H1 (cell line): ENCODE measurements at regions not wholly inside any gene's neighbourhood (a gene's known extent, or its start where the extent isn't known, plus 50 kb on each side); places are given as distances from the start of the nearest gene placed in this dataset.

ENCODE experiments used
- CTCF ChIA-PET: fragments of 300-600 bp; sonication (Branson Sonifier 250); formaldehyde crosslinking; loops from one replicate; lab custom pipeline; 2021; ENCODE audit not compliant: partially characterized antibody; lab: Charles Lee
- POLR2A ChIA-PET: fragments of 300-600 bp; sonication (Branson Sonifier 250); formaldehyde crosslinking; loops from one replicate; lab custom pipeline; 2021; ENCODE audit warnings: inconsistent platforms; ENCODE audit not compliant: partially characterized antibody; lab: Charles Lee
- DNase-seq, 2 experiments: peaks; one replicate each; pipeline versions ENCODE4 v3.0.0 to v3.0.0-alpha.2; 2010 to 2022; ENCODE audit warnings: low spot score in 2 of 2, low read depth in 1 of 2, mixed read lengths in 1 of 2
- FAIRE-seq: peaks from 2 replicates; lab custom pipeline; 2011; peaks lifted over from hg19 to GRCh38; lab: Jason Lieb, UNC
- H2AFZ ChIP-seq: 2 replicates; pipeline ENCODE4 v1.8.1; 2012; ENCODE audit warnings: low read length, inconsistent platforms
- H2AK5ac ChIP-seq: 2 replicates; pipeline ENCODE4 v1.6.1; 2013; ENCODE audit warnings: low read depth, low read length
- H2BK120ac ChIP-seq: replicated peaks from 2 replicates; pipeline ENCODE3; 2013; ENCODE audit warnings: low read depth, low read length, inconsistent platforms
- H2BK12ac ChIP-seq: 2 replicates; pipeline ENCODE4 v1.6.1; 2013; ENCODE audit warnings: low read depth, low read length
- H2BK15ac ChIP-seq: 2 replicates; pipeline ENCODE4 v1.6.1; 2013; ENCODE audit warnings: low read length
- H2BK20ac ChIP-seq: 2 replicates; pipeline ENCODE4 v1.6.1; 2013; ENCODE audit warnings: low read length
- H2BK5ac ChIP-seq: 2 replicates; pipeline ENCODE4 v1.6.1; 2013; ENCODE audit warnings: low read depth, low read length
- H3K14ac ChIP-seq: 2 replicates; pipeline ENCODE4 v1.6.1; 2013; ENCODE audit warnings: inconsistent platforms; ENCODE audit not compliant: insufficient read length
- H3K18ac ChIP-seq: 2 replicates; pipeline ENCODE4 v1.6.1; 2013; ENCODE audit warnings: low read length; ENCODE audit errors: extremely low read depth
- H3K23ac ChIP-seq: 2 replicates; pipeline ENCODE4 v1.6.1; 2013; ENCODE audit warnings: inconsistent platforms; ENCODE audit not compliant: insufficient read length
- H3K23me2 ChIP-seq: 2 replicates; pipeline ENCODE4 v1.6.1; 2013; ENCODE audit warnings: low read depth, low read length
- H3K27ac ChIP-seq: 2 replicates; pipeline ENCODE4 v1.6.1; 2011; ENCODE audit warnings: low read depth, low read length, inconsistent platforms
- H3K27me3 ChIP-seq, 4 experiments: replicated peaks in 1 of 4; 1 replicate in 1 of 4; 2 replicates in 3 of 4; pipeline versions ENCODE4 v1.6.1 to v1.8.1; 2011 to 2013; ENCODE audit warnings: low read length in 3 of 4, mild to moderate bottlenecking in 3 of 4, inconsistent platforms in 2 of 4, mixed read lengths in 2 of 4, moderate library complexity in 1 of 4; ENCODE audit not compliant: control insufficient read depth in 3 of 4, insufficient read depth in 3 of 4; ENCODE audit errors: extremely low read depth in 1 of 4
- H3K36me3 ChIP-seq, 4 experiments: 2 replicates each; pipeline versions ENCODE4 v1.6.1 to v1.8.1; 2011 to 2013; ENCODE audit warnings: mild to moderate bottlenecking in 4 of 4, low read length in 3 of 4, moderate library complexity in 2 of 4, control low read depth in 1 of 4, inconsistent platforms in 1 of 4; ENCODE audit not compliant: insufficient read depth in 4 of 4, control insufficient read depth in 2 of 4
- H3K4ac ChIP-seq: replicated peaks from 2 replicates; pipeline ENCODE3; 2013; ENCODE audit warnings: low read length, low read depth, mixed read lengths, inconsistent platforms; ENCODE audit not compliant: insufficient read length
- H3K4me1 ChIP-seq, 4 experiments: replicated peaks in 1 of 4; 1 replicate in 1 of 4; 2 replicates in 3 of 4; pipeline versions ENCODE4 v1.6.1 to v1.8.1; 2011 to 2013; ENCODE audit warnings: low read length in 3 of 4, inconsistent platforms in 2 of 4, mixed read lengths in 1 of 4; ENCODE audit not compliant: insufficient read depth in 4 of 4, control insufficient read depth in 3 of 4
- H3K4me2 ChIP-seq, 2 experiments: 2 replicates each; pipeline versions ENCODE4 v1.6.1 to v1.8.1; 2011 to 2013; ENCODE audit warnings: low read depth in 2 of 2, low read length in 2 of 2, control low read depth in 1 of 2, inconsistent platforms in 1 of 2, mild to moderate bottlenecking in 1 of 2; ENCODE audit not compliant: insufficient read depth in 1 of 2
- H3K4me3 ChIP-seq, 4 experiments: fragments of 200-600, 300-600 bp in 1 of 4; sonication (generic), shearing (Covaris generic), sonication (Bioruptor Twin) in 1 of 4; 2 replicates each; pipeline versions ENCODE4 v1.5.1 to v1.8.1; 2011 to 2016; ENCODE audit warnings: low read length in 4 of 4, low read depth in 3 of 4, control low read depth in 2 of 4, inconsistent platforms in 2 of 4, mild to moderate bottlenecking in 2 of 4, mixed read lengths in 1 of 4, moderate library complexity in 1 of 4; ENCODE audit not compliant: insufficient read depth in 2 of 4; ENCODE audit errors: extremely low read depth in 1 of 4
- H3K56ac ChIP-seq: replicated peaks from 2 replicates; pipeline ENCODE3; 2013; ENCODE audit warnings: low read depth, mild to moderate bottlenecking, mixed read lengths, low read length, inconsistent platforms; ENCODE audit not compliant: insufficient read length
- H3K79me1 ChIP-seq: 2 replicates; pipeline ENCODE4 v1.6.1; 2013; ENCODE audit warnings: low read depth, low read length, control low read depth
- H3K79me2 ChIP-seq, 2 experiments: 2 replicates each; pipeline versions ENCODE4 v1.6.1 to v1.8.1; 2012 to 2013; ENCODE audit warnings: low read length in 2 of 2, mild to moderate bottlenecking in 2 of 2, inconsistent platforms in 1 of 2; ENCODE audit not compliant: insufficient read depth in 2 of 2, control insufficient read depth in 1 of 2
- H3K9ac ChIP-seq, 4 experiments: replicated peaks in 1 of 4; 1 replicate in 1 of 4; 2 replicates in 3 of 4; pipeline versions ENCODE4 v1.6.1 to v1.8.1; 2011 to 2013; ENCODE audit warnings: low read depth in 3 of 4, low read length in 3 of 4, control low read depth in 2 of 4, mild to moderate bottlenecking in 2 of 4, moderate library complexity in 2 of 4, inconsistent platforms in 1 of 4; ENCODE audit errors: extremely low read depth in 1 of 4
- H3K9me3 ChIP-seq, 2 experiments: 2 replicates each; pipeline versions ENCODE4 v1.6.1 to v1.8.1; 2012 to 2013; ENCODE audit warnings: mild to moderate bottlenecking in 2 of 2, moderate library complexity in 2 of 2, control low read depth in 1 of 2, inconsistent platforms in 1 of 2, low read depth in 1 of 2, low read length in 1 of 2, mixed read lengths in 1 of 2; ENCODE audit not compliant: insufficient read depth in 2 of 2
- H4K20me1 ChIP-seq, 2 experiments: replicated peaks in 1 of 2; 2 replicates each; pipeline versions ENCODE3 to v1.8.1; 2011 to 2013; ENCODE audit warnings: inconsistent platforms in 2 of 2, low read length in 2 of 2, mild to moderate bottlenecking in 1 of 2; ENCODE audit not compliant: insufficient read depth in 2 of 2, control insufficient read depth in 1 of 2
- H4K5ac ChIP-seq: 2 replicates; pipeline ENCODE4 v1.6.1; 2013; ENCODE audit warnings: low read length, low read depth, mixed read lengths, inconsistent platforms; ENCODE audit not compliant: insufficient read length
- H4K8ac ChIP-seq: 2 replicates; pipeline ENCODE4 v1.8.0; 2013; ENCODE audit warnings: mild to moderate bottlenecking, moderate library complexity, low read length, inconsistent platforms; ENCODE audit not compliant: insufficient read depth; ENCODE audit errors: extremely low read depth
- H4K91ac ChIP-seq: replicated peaks from 2 replicates; pipeline ENCODE3; 2013; ENCODE audit warnings: low read length, mixed read lengths, inconsistent platforms; ENCODE audit not compliant: insufficient read length
- BACH1 ChIP-seq: IDR thresholded peaks from 2 replicates; pipeline ENCODE4 v1.6.1; 2012; ENCODE audit warnings: low read length, improper control_type of control experiment
- BCL11A ChIP-seq, 2 experiments: IDR thresholded peaks; one replicate each; pipeline ENCODE4 v1.6.1; 2011; ENCODE audit warnings: low read depth in 2 of 2, low read length in 2 of 2, mild to moderate bottlenecking in 2 of 2
- CEBPB ChIP-seq: IDR thresholded peaks from 2 replicates; pipeline ENCODE4 v1.6.1; 2012; ENCODE audit warnings: low read depth, low read length
- CHD2 ChIP-seq: IDR thresholded peaks from 2 replicates; pipeline ENCODE4 v1.6.1; 2012; ENCODE audit warnings: low read length, improper control_type of control experiment
- CREB1 ChIP-seq: IDR thresholded peaks from 2 replicates; pipeline ENCODE4 v1.6.1; 2012; ENCODE audit warnings: inconsistent platforms
- HDAC2 ChIP-seq, 2 experiments: fragments of 300-600 bp in 1 of 2; sonication (generic) in 1 of 2; IDR thresholded peaks; 2 replicates each; pipeline ENCODE4 v1.6.1; 2011 to 2012; ENCODE audit warnings: low read depth in 2 of 2, low read length in 2 of 2, mild to moderate bottlenecking in 2 of 2, moderate library complexity in 2 of 2, borderline replicate concordance in 1 of 2, inconsistent platforms in 1 of 2
- JUN ChIP-seq: IDR thresholded peaks from 2 replicates; pipeline ENCODE4 v1.6.1; 2011; ENCODE audit warnings: low read depth, mild to moderate bottlenecking, improper control_type of control experiment, low read length
- JUND ChIP-seq: IDR thresholded peaks from 2 replicates; pipeline ENCODE4 v1.6.1; 2011; ENCODE audit warnings: mild to moderate bottlenecking, improper control_type of control experiment, low read length
- MAFK ChIP-seq: IDR thresholded peaks from 2 replicates; pipeline ENCODE4 v1.6.1; 2012; ENCODE audit warnings: low read depth, mild to moderate bottlenecking, improper control_type of control experiment, low read length
- NANOG ChIP-seq: IDR thresholded peaks from 2 replicates; pipeline ENCODE4 v1.6.1; 2011; ENCODE audit warnings: low read length, low read depth, mild to moderate bottlenecking, inconsistent platforms; ENCODE audit not compliant: insufficient read depth, poor library complexity, severe bottlenecking
- NRF1 ChIP-seq: IDR thresholded peaks from 2 replicates; pipeline ENCODE4 v1.6.1; 2011; ENCODE audit warnings: mild to moderate bottlenecking, low read depth, low read length, improper control_type of control experiment
- POLR2A ChIP-seq, 2 experiments: IDR thresholded peaks; 1 replicate in 1 of 2; 2 replicates in 1 of 2; pipeline ENCODE4 v1.6.1; 2011; ENCODE audit warnings: low read depth in 2 of 2, low read length in 2 of 2, mild to moderate bottlenecking in 2 of 2; ENCODE audit errors: control extremely low read depth in 1 of 2
- POU5F1 ChIP-seq: IDR thresholded peaks from 2 replicates; pipeline ENCODE4 v1.6.1; 2011; ENCODE audit warnings: low read depth, mild to moderate bottlenecking, low read length, moderate library complexity
- SRF ChIP-seq: IDR thresholded peaks from 2 replicates; pipeline ENCODE4 v1.6.1; 2011; ENCODE audit warnings: mild to moderate bottlenecking, low read depth, low read length, moderate library complexity
- USF2 ChIP-seq: IDR thresholded peaks from 2 replicates; pipeline ENCODE4 v1.6.1; 2011; ENCODE audit warnings: low read length, improper control_type of control experiment
- WGBS, 2 experiments: shearing (Covaris generic) in 1 of 2; methylation state at CpG; one replicate each; pipeline versions ENCODE4 v1.1.6 to v1.1.7; 2013 to 2015; ENCODE audit warnings: low lambda C conversion rate in 2 of 2, mixed read lengths in 2 of 2, inconsistent platforms in 1 of 2, low coverage in 1 of 2, missing lambda C conversion rate in 1 of 2; ENCODE audit not compliant: insufficient replicate concordance in 2 of 2, insufficient coverage in 1 of 2, insufficient read length in 1 of 2; ENCODE audit errors: extremely low coverage in 1 of 2, missing lambda C conversion rate in 1 of 2; 5-methylcytosine and 5-hydroxymethylcytosine counted together

- Histone ChIP-seq H3K9ac (no peak overlapping the region), H3K79me1 (no peaks in the 10 kb centered on the region), H2BK120ac (no peak overlapping the region), H3K36me3 (no peaks in the 10 kb centered on the region), H3K4ac (no peak overlapping the region), H4K20me1 (no peaks in the 10 kb centered on the region), H3K56ac (no peak overlapping the region), H4K5ac (no peak overlapping the region), H3K4me1 (peaks cover 0 to 2% (median 0%) of the 10 kb centered on the region in 4 experiments; a peak in 1 of 7 replicates), H3K27me3 (no peaks in the 10 kb centered on the region), H2BK12ac (no peak overlapping the region), H2BK5ac (no peak overlapping the region), H3K27ac (no peak overlapping the region), H2AFZ (no peak overlapping the region), H3K79me2 (no peaks in the 10 kb centered on the region), H4K91ac (no peak overlapping the region), H3K4me3 (no peak overlapping the region), H4K8ac (no peak overlapping the region), H3K18ac (no peak overlapping the region), H3K9me3 (0 out of 4 replicates have a peak, but pooled peaks cover 0 to 4% of the 10 kb centered on the region in 2 experiments), H2BK20ac (no peak overlapping the region), H2BK15ac (no peak overlapping the region), H2AK5ac (no peak overlapping the region), H3K4me2 (no peak overlapping the region), H3K23me2 (no peaks in the 10 kb centered on the region), H3K14ac (no peak overlapping the region), H3K23ac (no peak overlapping the region)
- FAIRE-seq = no peak
- WGBS, 2 experiments = 82% methylated on average over 3 of the region's 3 CpGs; no CpG with 5 or more reads in 1 of the 2 experiments
- no peak for DNase-seq
- POLR2A ChIA-PET = no interaction called here
- CTCF ChIA-PET = no interaction called here
- TF ChIP-seq BACH1 (no peak), POLR2A (IDR thresholded peaks at IDR 0.05; ENCODE audit: control extremely low read depth in 1 of 2, low read depth in 2 of 2, low read length in 2 of 2) (no peak), BCL11A (IDR thresholded peaks at IDR 0.05; ENCODE audit: low read depth in 2 of 2, low read length in 2 of 2) (no peak), JUN (no peak), MAFK (no peak), JUND (no peak), NRF1 (no peak), CREB1 (no peak), HDAC2 (IDR thresholded peaks at IDR 0.05; ENCODE audit: borderline replicate concordance in 1 of 2, low read depth in 2 of 2, low read length in 2 of 2) (no peak), CHD2 (no peak), NANOG (no peak), POU5F1 (no peak), USF2 (no peak), CEBPB (no peak), SRF (no peak)
Observed at GRCh38 chr7:3246127-3246526, 54.9 kb upstream of the SDK1 start.
